ENCODE measurements at regions not wholly inside any gene's neighbourhood (a gene's known extent, or its start where the extent isn't known, plus 50 kb on each side); places are given as distances from the start of the nearest gene placed in this dataset.

GRCh38 chr3:19645093-19645492, 288.9 kb downstream of the EFHB start:
- TF ChIP-seq CTCF (IDR thresholded peaks at IDR 0.05) (no peak), POLR2A (IDR thresholded peaks at IDR 0.05) (no peak)
